AG09309 (cell line): ENCODE measurements at regions not wholly inside any gene's neighbourhood (a gene's known extent, or its start where the extent isn't known, plus 50 kb on each side); places are given as distances from the start of the nearest gene placed in this dataset.

Experiments used
- DNase-seq: peaks from one replicate; pipeline ENCODE4 v3.0.0-alpha.2; 2010; ENCODE audit warnings: low read depth
- H3K4me3 ChIP-seq: 2 replicates; pipeline ENCODE4 v1.5.1; 2011; ENCODE audit warnings: mild to moderate bottlenecking, low read depth, low read length, moderate library complexity; ENCODE audit not compliant: control insufficient read depth
- TF ChIP-seq, protein P1 (sequence below): IDR thresholded peaks from 2 replicates; pipeline ENCODE4 v1.5.1; 2011; ENCODE audit warnings: mild to moderate bottlenecking, low read depth, low read length, inconsistent platforms; ENCODE audit not compliant: insufficient read depth, control insufficient read depth; ENCODE audit errors: missing control alignments

DNA sequence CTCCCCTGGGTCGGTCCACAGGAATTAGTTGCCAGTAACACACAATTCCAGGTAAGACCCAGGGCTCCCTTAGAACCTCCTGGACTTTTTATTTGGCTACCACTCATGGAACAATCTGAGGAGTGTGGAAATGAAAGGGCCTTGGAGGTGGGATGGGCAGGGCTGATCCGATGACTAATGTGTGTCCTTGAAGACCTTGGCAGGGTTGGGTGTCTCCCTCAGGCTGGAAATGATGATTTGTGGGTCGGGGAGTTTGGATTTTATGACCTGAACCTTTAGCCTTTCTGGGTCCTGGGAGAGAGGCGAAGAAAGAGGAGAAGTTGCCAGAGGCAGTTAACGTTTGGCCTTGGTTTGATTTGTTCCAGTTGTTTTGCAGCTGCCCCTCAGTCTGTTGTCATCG is 425.0 kb downstream of the MID1IP1 start:
- no peak for DNase-seq
- TF ChIP-seq, protein P1, sequence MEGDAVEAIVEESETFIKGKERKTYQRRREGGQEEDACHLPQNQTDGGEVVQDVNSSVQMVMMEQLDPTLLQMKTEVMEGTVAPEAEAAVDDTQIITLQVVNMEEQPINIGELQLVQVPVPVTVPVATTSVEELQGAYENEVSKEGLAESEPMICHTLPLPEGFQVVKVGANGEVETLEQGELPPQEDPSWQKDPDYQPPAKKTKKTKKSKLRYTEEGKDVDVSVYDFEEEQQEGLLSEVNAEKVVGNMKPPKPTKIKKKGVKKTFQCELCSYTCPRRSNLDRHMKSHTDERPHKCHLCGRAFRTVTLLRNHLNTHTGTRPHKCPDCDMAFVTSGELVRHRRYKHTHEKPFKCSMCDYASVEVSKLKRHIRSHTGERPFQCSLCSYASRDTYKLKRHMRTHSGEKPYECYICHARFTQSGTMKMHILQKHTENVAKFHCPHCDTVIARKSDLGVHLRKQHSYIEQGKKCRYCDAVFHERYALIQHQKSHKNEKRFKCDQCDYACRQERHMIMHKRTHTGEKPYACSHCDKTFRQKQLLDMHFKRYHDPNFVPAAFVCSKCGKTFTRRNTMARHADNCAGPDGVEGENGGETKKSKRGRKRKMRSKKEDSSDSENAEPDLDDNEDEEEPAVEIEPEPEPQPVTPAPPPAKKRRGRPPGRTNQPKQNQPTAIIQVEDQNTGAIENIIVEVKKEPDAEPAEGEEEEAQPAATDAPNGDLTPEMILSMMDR = no peak
- H3K4me3 ChIP-seq = no peak overlapping the region

- no peak overlapping the region for H3K4me3 ChIP-seq
- no peak for DNase-seq
- TF ChIP-seq, protein P1 = no peak
Measured at GRCh38 chrX:39227371-39227770, 426.1 kb downstream of the MID1IP1 start.

GRCh38 chrX:39238006-39238405 is 436.7 kb downstream of the MID1IP1 start:
- DNase-seq = no peak
- TF ChIP-seq, protein P1 = no peak
- H3K4me3 ChIP-seq = no peak overlapping the region

GRCh38 chrX:39242187-39242586 is 440.9 kb downstream of the MID1IP1 start:
- TF ChIP-seq, protein P1 = peak; percentile 22
- no peak for DNase-seq
- H3K4me3 ChIP-seq = no peak overlapping the region

GRCh38 chrX:39244147-39244546 is 442.9 kb downstream of the MID1IP1 start:
- H3K4me3 ChIP-seq = no peak overlapping the region
- DNase-seq = no peak
- TF ChIP-seq, protein P1 = no peak

DNA sequence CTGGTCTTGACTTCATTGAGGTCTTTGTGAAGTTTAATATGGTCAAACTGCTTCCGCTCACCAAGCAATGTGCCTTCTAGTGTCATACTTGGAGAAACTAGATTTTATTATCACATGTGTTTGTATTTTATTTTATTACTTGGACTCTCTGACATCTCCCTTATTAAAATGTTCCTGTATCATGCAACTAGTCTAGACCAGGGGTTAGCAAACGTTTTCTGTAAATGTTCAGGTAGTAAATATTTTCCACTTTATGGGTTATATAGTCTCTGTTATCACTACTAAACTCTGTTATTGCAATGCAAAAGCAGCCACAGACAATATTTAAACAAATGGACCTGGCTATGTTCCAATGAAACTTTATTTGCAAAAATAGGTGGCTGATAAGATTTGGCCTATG is 443.8 kb downstream of the MID1IP1 start:
- TF ChIP-seq, protein P1 = no peak
- no peak for DNase-seq
- H3K4me3 ChIP-seq = no peak overlapping the region

GRCh38 chrX:39247536-39247935 is 446.3 kb downstream of the MID1IP1 start:
- TF ChIP-seq, protein P1 = no peak
- no peak overlapping the region for H3K4me3 ChIP-seq
- no peak for DNase-seq
